Urothelium cell line (cell line): ENCODE measurements at regions not wholly inside any gene's neighbourhood (a gene's known extent, or its start where the extent isn't known, plus 50 kb on each side); places are given as distances from the start of the nearest gene placed in this dataset.
"Not testable (repeated sequence)": the region's sequence is repeated elsewhere in the genome, so short reads cannot be mapped to it uniquely, and the experiment has no call there.

ENCODE experiments used
- DNase-seq: peaks from one replicate; pipeline ENCODE4 v3.0.0; 2011; ENCODE audit warnings: low spot score, mixed read lengths
- FAIRE-seq: peaks from 2 replicates; lab custom pipeline; 2011; peaks lifted over from hg19 to GRCh38; lab: Jason Lieb, UNC

DNA sequence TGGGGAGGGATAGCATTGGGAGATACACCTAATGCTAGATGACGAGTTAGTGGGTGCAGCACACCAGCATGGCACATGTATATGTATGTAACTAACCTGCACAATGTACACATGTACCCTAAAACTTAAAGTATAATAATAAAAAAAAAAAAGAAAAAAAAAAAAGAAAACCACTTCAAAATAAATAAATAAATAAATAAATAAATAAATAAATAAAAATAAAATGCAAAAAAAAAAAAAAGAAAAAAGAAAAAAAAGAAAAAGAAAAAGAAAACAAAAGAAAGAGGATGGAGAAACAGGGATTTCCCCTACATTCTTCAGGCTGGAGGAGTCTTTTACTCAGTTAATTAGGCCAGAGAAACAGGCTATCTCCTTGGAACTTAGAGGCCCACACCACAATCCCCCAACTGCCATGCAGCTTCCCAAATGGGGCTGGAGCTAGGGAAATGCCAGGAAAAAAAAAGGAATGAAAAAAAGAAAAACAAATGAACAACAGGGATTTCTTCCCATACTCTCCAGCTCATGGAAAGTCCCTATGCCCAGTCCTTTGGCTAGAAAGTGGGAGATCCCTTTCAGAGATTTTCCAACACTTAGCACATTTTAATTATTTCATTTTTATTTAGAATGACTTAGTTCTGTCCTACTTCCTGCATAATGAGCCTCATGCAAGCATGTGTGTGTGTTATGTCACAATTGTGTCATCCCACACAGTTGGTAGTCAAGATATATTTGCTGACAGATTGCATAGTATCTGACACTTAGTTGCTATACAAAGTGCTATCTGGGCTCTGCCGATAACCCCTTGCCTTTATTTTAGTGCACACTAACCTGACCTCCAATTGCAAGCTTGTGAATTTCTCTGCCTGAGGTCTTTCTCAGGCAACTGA is 486.4 kb downstream of the PLPP3 start:
- no peak for FAIRE-seq
- no peak for DNase-seq

- FAIRE-seq, DNase-seq: not testable (repeated sequence)
Measured at GRCh38 chr1:56089826-56090225, 489.5 kb downstream of the PLPP3 start.

DNA sequence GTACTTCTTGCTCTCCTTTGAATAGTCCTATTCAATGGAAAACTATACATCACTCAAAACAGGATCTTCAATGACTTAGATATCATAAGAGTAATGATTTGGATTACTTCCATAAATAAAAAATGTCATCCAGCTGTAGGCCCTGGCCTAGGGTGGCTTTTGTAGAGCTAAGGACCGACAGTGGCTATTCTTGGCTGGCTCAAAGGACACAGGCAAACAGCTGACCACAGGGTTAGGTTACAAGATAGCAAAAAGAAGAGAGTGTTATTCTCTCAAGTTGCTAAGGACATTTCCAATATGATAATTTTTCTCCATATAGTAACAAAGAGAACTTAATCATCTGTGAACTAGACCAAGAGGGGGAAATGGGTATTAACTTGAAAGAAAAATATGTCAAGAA is 495.1 kb downstream of the PLPP3 start:
- no peak for FAIRE-seq
- DNase-seq: no peak

- DNase-seq (no peak), FAIRE-seq (no peak)
Measured at GRCh38 chr1:56081736-56082135, 497.6 kb downstream of the PLPP3 start.

GRCh38 chr1:56081173-56081572 is 498.2 kb downstream of the PLPP3 start:
- FAIRE-seq: no peak
- DNase-seq: no peak

DNA sequence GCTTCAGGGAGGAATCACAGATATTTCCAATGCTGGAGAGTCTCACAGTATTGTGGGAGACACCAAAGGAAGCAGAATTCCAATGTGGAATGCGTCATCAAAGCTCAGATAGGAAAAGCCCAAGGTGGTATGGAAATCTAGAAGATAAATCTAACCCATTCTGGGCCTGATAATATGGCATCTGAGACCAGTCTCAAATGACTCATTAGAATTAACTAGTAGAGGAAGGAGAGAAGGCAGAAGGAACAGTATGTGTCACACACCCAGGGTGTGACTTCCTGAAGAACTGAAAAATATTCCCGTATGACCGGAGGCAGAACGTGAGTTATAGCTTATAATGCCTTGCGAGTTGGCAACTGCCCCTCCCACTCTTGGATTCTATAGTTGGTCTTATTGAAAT is 499.2 kb downstream of the PLPP3 start:
- no peak for DNase-seq
- FAIRE-seq: no peak

DNA sequence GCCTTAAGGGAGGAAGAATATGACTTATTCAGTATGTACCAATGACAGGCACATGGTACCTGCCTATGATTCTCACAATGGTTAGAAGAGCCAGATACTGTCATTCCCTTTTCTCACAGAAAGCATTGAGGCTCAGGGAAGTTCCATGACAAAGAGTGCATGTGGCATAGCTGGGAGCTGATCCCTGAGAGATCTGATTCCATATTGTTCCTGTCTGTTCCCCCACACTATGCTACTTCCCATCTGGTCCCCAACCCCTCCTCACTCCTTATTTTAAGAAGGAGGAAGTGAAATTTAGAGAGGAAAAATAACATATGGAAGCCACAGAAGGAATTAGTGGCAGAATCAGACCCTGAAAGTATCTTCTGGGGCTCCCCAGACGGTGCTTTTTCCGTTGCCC is 500.0 kb downstream of the PLPP3 start:
- FAIRE-seq (no peak), DNase-seq (no peak)

- FAIRE-seq (no peak), DNase-seq (no peak)
Measured at GRCh38 chr1:56077206-56077605, 502.2 kb downstream of the PLPP3 start.

DNA sequence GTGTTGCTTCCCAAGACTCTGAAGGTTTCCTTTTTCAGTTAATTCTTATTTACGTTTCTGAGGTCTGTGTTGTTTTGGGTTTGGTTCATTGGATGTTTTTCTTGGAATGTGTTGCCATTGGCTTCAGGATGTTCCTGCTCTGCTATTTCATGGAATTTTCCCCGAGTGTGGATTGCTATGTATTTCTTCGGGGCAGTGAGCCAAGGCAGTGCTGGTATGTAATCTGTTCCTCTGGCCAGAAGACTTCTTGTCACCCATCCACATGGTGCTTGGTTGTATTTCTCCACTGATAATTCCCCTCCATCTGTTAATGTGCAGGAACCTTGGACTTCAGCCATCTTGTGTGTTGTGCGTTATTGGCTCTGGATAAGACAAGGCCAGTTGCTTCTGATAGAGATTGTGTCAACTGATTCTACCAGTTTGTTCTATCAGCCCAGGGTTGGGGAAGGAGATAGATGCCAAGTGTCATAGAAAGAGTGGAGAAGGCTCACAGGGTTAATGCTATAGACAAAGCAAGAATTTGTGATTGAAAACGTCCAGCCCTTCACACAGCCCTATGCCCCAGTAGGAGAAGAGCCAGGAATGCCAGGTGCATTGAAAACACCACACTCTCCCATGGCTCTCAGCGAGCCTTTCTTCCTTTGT is 505.2 kb downstream of the PLPP3 start:
- no peak for DNase-seq
- no peak for FAIRE-seq

- DNase-seq (no peak), FAIRE-seq (no peak)
Measured at GRCh38 chr1:56073614-56074006, 505.8 kb downstream of the PLPP3 start.

- no peak for FAIRE-seq
- no peak for DNase-seq
Measured at GRCh38 chr1:56073206-56073605, 506.2 kb downstream of the PLPP3 start.

- FAIRE-seq: no peak
- no peak for DNase-seq
Measured at GRCh38 chr1:56072310-56072709, 507.1 kb downstream of the PLPP3 start.

- DNase-seq (no peak), FAIRE-seq (no peak)
Measured at GRCh38 chr1:56071351-56071750, 508.0 kb downstream of the PLPP3 start.

DNA sequence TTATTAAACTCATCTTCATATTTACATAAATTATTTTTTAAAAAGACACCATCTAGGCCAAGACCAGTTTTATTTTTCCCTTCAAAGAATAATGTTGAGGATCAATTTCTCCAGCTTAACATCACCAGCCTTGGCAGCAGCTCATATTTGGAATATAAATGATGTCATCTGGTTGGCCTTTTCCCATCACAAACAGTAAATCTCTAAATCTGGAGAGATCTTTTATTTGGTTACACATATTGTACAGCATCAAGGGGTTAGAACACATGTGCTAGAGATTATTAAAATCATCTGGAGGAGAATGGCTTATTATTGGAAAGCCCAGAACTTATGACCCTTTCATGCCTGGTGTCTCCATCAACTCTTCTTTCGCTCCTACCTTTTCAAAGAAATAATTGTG is 508.8 kb downstream of the PLPP3 start:
- FAIRE-seq: no peak
- DNase-seq: no peak

DNA sequence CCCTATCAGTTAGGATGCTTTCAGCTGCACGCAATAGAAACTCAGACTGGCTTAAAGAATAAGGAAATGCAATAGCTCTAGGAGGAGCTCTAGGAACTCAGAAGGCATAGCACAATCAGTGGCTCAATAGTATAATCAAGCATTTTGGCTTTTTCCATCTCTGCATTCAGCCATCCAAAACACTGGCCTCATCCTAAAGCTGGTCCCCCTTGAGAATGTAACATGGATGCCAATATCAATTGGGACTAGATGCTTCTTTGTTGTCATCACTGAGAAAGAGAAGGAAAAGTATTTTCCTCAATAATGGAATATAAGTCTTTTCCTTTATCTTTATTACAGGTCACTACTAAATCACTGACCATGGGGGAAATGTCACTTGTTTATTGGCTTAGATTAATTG is 509.5 kb downstream of the PLPP3 start:
- DNase-seq: no peak
- FAIRE-seq: no peak

- no peak for DNase-seq
Measured at GRCh38 chr1:56068908-56069307, 510.5 kb downstream of the PLPP3 start.

GRCh38 chr1:56068210-56068609 is 511.2 kb downstream of the PLPP3 start:
- no peak for FAIRE-seq
- no peak for DNase-seq

More at GRCh38 chr1:56068908-56069307, 510.5 kb downstream of the PLPP3 start:
- no peak for FAIRE-seq

DNA sequence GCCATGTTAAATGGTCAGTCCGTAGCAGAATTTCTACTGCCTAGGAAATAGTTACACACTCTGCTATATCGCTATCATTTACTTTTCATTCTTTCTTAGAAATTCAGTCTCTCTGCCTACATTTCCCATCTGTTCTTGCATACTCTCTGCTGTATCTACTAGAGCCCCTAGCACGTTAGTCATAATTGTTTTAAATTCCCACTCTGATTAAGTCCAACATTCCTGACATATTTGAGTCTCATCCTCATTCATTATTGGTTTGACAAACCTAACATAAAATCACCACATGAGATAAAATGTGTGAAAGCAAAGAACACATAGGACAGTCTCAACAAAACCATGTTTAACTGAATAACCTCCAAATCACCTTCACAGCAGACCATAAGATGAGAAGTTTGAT is 513.6 kb downstream of the PLPP3 start:
- no peak for DNase-seq
- FAIRE-seq: no peak

DNA sequence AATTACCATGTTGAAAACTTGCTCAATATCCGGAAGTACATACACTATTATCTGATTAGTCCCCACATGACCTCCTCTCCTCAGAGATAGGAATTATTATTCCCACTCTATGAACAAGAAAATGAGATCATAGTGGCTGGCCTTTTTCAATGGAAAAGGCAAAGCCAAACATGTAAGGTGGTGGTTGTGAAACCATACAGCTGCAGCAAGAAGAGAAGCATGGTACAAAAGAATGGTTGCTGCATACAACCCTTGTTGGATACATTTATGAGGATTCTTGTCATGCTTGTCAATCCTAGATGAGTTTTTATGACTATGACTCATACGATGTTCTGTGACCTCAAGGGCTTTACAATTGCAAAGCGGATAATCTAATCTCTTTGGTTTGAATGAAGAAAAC is 514.7 kb downstream of the PLPP3 start:
- peak; percentile 32 for FAIRE-seq
- peak; percentile 57 for DNase-seq

DNA sequence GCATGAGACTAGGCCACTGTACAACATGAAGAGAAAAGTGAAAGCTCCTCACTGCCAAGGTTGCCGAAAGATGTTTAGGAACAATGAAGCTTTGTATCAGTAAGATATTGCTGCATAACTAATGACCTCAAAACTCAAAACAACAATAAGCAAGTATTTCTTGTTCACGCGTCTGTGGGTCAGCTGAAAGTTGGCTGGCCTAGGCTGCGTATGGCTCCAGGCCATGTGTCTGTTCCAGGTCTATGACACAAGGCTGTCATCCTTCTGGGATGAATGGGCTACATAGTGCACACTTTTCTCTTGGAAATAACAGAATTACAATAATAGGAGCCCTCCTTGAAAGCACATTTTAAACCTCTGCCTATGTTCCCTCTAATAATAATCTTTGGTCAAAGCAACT is 515.9 kb downstream of the PLPP3 start:
- DNase-seq (no peak), FAIRE-seq (peak; percentile 63)

- FAIRE-seq: no peak
- DNase-seq: no peak
Measured at GRCh38 chr1:56062625-56063024, 516.7 kb downstream of the PLPP3 start.

- no peak for FAIRE-seq
- no peak for DNase-seq
Measured at GRCh38 chr1:56061824-56062223, 517.5 kb downstream of the PLPP3 start.
